ENCODE measurements at regions not wholly inside any gene's neighbourhood (a gene's known extent, or its start where the extent isn't known, plus 50 kb on each side); places are given as distances from the start of the nearest gene placed in this dataset.

- DNase-seq (no peak), ATAC-seq (no peak)
- no peak for TF ChIP-seq POLR2A (IDR thresholded peaks at IDR 0.05)
- TF ChIP-seq, protein P1, sequence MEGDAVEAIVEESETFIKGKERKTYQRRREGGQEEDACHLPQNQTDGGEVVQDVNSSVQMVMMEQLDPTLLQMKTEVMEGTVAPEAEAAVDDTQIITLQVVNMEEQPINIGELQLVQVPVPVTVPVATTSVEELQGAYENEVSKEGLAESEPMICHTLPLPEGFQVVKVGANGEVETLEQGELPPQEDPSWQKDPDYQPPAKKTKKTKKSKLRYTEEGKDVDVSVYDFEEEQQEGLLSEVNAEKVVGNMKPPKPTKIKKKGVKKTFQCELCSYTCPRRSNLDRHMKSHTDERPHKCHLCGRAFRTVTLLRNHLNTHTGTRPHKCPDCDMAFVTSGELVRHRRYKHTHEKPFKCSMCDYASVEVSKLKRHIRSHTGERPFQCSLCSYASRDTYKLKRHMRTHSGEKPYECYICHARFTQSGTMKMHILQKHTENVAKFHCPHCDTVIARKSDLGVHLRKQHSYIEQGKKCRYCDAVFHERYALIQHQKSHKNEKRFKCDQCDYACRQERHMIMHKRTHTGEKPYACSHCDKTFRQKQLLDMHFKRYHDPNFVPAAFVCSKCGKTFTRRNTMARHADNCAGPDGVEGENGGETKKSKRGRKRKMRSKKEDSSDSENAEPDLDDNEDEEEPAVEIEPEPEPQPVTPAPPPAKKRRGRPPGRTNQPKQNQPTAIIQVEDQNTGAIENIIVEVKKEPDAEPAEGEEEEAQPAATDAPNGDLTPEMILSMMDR (IDR thresholded peaks at IDR 0.05): no peak
- H3K36me3 ChIP-seq (replicated peaks in 1 of 2; ENCODE audit: insufficient read depth in 1 of 2, low read depth in 2 of 2): no peaks in the 10 kb centered on the region
- intact Hi-C loops (cut with DNase I): no loop called here
- H3K4me1 ChIP-seq: no peaks in the 10 kb centered on the region
- H3K27me3 ChIP-seq: no peaks in the 10 kb centered on the region
- H3K27ac ChIP-seq: no peak overlapping the region
- H3K4me3 ChIP-seq: no peak overlapping the region
- no peaks in the 10 kb centered on the region for H3K9me3 ChIP-seq
- 61 to 68% methylated on average over 3 of the region's 3 CpGs for WGBS, 2 donors
Measured at GRCh38 chr2:180562378-180562777, 418.0 kb upstream of the UBE2E3 start.

DNA sequence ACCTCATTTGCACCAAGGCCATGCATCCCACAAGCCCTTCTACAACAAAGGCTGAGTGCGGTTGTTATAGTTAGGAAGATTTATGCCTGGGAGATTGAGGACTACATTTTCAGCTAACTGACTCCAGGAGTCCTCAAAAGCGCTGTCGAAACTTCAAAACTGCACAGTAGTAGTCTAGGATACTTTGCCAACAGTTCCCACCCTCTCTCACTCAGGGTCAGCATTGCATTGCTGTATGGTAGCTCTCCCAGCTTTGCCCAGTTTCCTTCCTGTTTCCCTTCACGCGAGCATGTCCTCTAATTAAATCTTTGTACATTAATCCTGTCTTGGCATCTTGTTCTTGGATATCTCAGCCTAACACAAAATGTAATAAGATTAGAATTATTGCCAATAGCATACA lies 420.6 kb upstream of the UBE2E3 start:
- Histone ChIP-seq H3K4me1 (no peaks in the 10 kb centered on the region), H3K9me3 (no peaks in the 10 kb centered on the region), H3K27ac (no peak overlapping the region), H3K36me3 (replicated peaks in 1 of 2; ENCODE audit: insufficient read depth in 1 of 2, low read depth in 2 of 2) (no peaks in the 10 kb centered on the region), H3K4me3 (no peak overlapping the region), H3K27me3 (no peaks in the 10 kb centered on the region)
- no peak for DNase-seq
- intact Hi-C loops (cut with DNase I): no loop called here
- no peak for TF ChIP-seq POLR2A (IDR thresholded peaks at IDR 0.05)
- TF ChIP-seq, protein P1 (IDR thresholded peaks at IDR 0.05): no peak
- no peak for ATAC-seq
- 50 to 63% methylated on average over 5 of the region's 5 CpGs for WGBS, 2 donors

- no peak overlapping the region for H3K4me3 ChIP-seq
- H3K27ac ChIP-seq: no peak overlapping the region
- H3K9me3 ChIP-seq: no peaks in the 10 kb centered on the region
- TF ChIP-seq, protein P1 (IDR thresholded peaks at IDR 0.05): no peak
- no peak for TF ChIP-seq POLR2A (IDR thresholded peaks at IDR 0.05)
- H3K27me3 ChIP-seq: no peaks in the 10 kb centered on the region
- ATAC-seq (no peak), DNase-seq (no peak)
- H3K36me3 ChIP-seq (replicated peaks in 1 of 2; ENCODE audit: insufficient read depth in 1 of 2, low read depth in 2 of 2): no peaks in the 10 kb centered on the region
- no peaks in the 10 kb centered on the region for H3K4me1 ChIP-seq
- intact Hi-C loops (cut with DNase I): no loop called here
Measured at GRCh38 chr2:180559038-180559437, 421.4 kb upstream of the UBE2E3 start.

DNA sequence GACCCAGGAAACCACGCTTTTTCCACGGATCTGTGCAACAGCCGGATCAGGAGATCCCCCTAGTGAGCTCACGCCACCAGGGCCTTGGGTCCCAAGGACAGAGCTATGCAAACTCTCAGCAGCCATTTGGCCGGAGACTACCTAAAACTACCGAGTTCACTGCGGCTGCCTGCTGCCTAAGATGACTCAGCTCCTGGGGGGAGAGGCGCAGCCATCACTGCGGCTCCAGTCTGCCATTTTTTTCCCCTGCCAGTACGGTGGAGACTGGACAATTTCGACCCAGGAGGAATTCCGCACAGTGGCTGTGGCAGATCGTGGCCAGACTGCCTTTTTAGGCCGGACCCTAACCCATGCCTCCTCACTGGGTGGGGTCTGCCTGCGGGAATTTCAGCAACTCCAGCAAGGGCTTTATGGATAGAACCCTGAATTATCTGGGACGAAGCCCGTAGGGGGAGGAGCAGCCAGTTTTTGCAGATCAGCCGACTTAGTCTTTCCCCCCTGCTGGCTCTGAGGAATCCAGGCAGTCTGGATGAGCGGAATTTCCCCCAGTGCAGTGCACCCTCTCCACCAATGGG lies 424.9 kb upstream of the UBE2E3 start:
- H3K27me3 ChIP-seq: no peaks in the 10 kb centered on the region
- H3K4me3 ChIP-seq: no peak overlapping the region
- no peak for TF ChIP-seq POLR2A (IDR thresholded peaks at IDR 0.05)
- TF ChIP-seq, protein P1 (IDR thresholded peaks at IDR 0.05): no peak
- intact Hi-C loops (cut with DNase I): no loop called here
- no peak for ATAC-seq
- 88 to 97% methylated on average over 5 to 17 of the region's 19 CpGs for WGBS, 2 donors
- H3K27ac ChIP-seq: no peak overlapping the region
- H3K36me3 ChIP-seq (replicated peaks in 1 of 2; ENCODE audit: insufficient read depth in 1 of 2, low read depth in 2 of 2): no peaks in the 10 kb centered on the region
- H3K9me3 ChIP-seq: no peaks in the 10 kb centered on the region
- no peak for DNase-seq
- H3K4me1 ChIP-seq: no peaks in the 10 kb centered on the region

DNA sequence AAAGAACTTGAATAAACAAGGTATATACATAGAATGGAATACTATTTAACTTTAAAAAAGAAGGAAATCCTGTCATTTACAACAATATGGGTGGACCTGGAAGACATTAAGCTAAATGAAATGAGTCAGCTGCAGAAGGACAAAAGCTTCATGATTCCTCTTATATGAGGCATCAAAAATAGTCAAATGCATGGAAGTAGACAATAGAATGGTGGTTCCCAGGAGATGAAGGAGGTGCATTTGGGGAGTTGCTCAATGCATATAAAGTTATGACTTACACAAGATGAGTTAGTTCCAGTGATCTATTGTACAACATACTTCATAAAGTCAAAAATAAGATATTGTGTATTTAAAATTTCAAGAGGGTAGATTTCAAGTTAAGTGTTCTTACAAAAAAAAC lies 426.1 kb upstream of the UBE2E3 start:
- Histone ChIP-seq H3K9me3 (no peaks in the 10 kb centered on the region), H3K27ac (no peak overlapping the region), H3K4me3 (no peak overlapping the region), H3K4me1 (no peaks in the 10 kb centered on the region), H3K27me3 (no peaks in the 10 kb centered on the region), H3K36me3 (replicated peaks in 1 of 2; ENCODE audit: insufficient read depth in 1 of 2, low read depth in 2 of 2) (no peaks in the 10 kb centered on the region)
- intact Hi-C loops (cut with DNase I): no loop called here
- TF ChIP-seq POLR2A (IDR thresholded peaks at IDR 0.05): no peak
- TF ChIP-seq, protein P1 (IDR thresholded peaks at IDR 0.05): no peak
- DNase-seq (no peak), ATAC-seq (no peak)
